ENCODE measurements at regions not wholly inside any gene's neighbourhood (a gene's known extent, or its start where the extent isn't known, plus 50 kb on each side); places are given as distances from the start of the nearest gene placed in this dataset.

DNA sequence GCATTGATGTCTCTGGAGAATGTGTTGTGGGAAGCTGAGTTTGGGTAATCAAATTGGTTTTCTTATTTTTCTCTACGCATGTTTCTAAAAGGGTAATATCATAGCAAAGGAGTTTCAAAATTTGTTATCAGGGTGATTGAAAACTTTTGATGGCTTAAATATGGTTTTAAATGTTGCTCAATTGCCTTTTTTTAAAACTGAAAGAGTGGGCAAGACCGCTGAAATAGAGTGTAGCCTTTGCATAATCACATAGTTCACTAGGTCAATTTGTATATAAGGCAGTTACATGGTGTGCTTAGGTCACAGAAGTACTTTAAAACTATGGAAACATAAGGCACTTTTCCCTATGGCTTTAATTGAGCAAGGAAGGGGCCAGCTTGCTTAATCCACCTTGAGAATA is 167.4 kb downstream of the SNAPC1 start:
- TF ChIP-seq, protein P1, sequence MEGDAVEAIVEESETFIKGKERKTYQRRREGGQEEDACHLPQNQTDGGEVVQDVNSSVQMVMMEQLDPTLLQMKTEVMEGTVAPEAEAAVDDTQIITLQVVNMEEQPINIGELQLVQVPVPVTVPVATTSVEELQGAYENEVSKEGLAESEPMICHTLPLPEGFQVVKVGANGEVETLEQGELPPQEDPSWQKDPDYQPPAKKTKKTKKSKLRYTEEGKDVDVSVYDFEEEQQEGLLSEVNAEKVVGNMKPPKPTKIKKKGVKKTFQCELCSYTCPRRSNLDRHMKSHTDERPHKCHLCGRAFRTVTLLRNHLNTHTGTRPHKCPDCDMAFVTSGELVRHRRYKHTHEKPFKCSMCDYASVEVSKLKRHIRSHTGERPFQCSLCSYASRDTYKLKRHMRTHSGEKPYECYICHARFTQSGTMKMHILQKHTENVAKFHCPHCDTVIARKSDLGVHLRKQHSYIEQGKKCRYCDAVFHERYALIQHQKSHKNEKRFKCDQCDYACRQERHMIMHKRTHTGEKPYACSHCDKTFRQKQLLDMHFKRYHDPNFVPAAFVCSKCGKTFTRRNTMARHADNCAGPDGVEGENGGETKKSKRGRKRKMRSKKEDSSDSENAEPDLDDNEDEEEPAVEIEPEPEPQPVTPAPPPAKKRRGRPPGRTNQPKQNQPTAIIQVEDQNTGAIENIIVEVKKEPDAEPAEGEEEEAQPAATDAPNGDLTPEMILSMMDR (IDR thresholded peaks at IDR 0.05), result no peak
- TF ChIP-seq EZH2 (IDR thresholded peaks at IDR 0.05; ENCODE audit: borderline replicate concordance, insufficient read depth, low read depth, low read length, poor library complexity, severe bottlenecking), result no peak
